KOPT-K1 (cell line): ENCODE measurements at regions not wholly inside any gene's neighbourhood (a gene's known extent, or its start where the extent isn't known, plus 50 kb on each side); places are given as distances from the start of the nearest gene placed in this dataset.

ENCODE experiments used
- H3K27ac ChIP-seq: fragments of 200-600 bp; sonication (generic); 2 replicates; pipeline ENCODE4 v1.5.1; 2016; ENCODE audit warnings: antibody characterized with exemption, mild to moderate bottlenecking, low read depth, low read length; ENCODE audit not compliant: poor library complexity, severe bottlenecking
- H3K36me3 ChIP-seq: fragments of 200-600 bp; sonication (generic); 2 replicates; pipeline ENCODE4 v1.5.1; 2017; ENCODE audit warnings: antibody characterized with exemption, mild to moderate bottlenecking, low read length, moderate library complexity; ENCODE audit not compliant: insufficient read depth
- H3K9me3 ChIP-seq: fragments of 200-600 bp; sonication (generic); 2 replicates; pipeline ENCODE4 v1.5.1; 2017; ENCODE audit warnings: antibody characterized with exemption, low read length, mild to moderate bottlenecking; ENCODE audit not compliant: insufficient read depth, poor library complexity, severe bottlenecking

- Histone ChIP-seq H3K36me3 (no peaks in the 10 kb centered on the region), H3K27ac (no peak overlapping the region), H3K9me3 (no peaks in the 10 kb centered on the region)
Measured at GRCh38 chr11:121844016-121844415, 272.0 kb downstream of the BLID start.

GRCh38 chr11:121842192-121842585 lies 273.8 kb downstream of the BLID start:
- Histone ChIP-seq H3K36me3 (no peaks in the 10 kb centered on the region), H3K27ac (no peak overlapping the region), H3K9me3 (no peaks in the 10 kb centered on the region)

DNA sequence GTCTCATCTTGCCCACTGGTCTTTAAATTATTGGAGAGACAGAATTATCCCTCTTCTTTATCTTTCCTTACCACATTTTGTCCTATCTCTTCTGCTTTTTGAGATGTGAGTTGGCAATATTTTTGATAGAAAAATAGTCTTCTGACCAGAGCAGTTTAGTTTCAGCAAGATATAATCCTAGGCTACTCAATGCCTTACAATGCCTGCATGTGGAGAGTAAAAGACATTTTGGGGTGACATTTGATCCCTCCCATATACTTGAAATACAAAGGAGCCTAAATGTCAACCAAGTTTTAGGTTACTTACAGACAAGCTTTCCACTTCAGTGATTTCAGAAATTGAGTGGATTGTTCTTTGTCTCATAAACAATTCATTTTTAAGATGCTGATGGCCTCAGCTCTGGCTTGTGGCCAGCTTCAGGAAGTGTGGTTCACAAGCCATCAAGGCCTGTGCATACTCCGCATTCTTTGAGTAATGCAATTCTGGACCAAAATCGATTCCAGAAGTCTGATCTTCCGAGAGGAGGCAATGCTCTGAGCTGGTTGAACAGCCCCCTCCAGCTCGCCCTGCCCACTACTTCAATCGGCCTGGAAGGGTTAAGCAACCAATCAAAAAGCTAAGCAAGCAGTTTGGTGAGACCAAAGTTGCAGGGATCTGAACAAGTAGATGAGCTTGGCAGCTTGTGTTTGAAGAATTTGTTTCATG lies 274.4 kb downstream of the BLID start:
- no peak overlapping the region for H3K27ac ChIP-seq

DNA sequence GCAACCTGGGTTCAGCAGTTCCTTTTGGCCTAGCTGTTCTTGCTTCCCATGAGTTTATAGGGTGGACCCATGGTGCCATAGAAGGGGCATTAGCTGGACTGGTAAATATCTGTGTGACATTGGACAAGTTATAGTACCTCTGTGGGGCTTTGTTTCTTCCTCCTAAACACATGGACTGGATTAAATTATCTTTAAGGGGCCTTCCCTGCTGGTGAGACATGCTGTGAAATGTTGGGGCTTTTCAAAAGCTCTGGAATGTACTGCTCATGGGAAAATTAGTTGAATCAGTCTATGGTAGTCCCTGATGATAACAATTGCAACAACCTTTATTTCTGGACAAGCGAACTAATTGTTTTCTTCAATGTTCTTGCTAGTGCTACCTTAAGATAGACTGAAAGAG lies 276.2 kb downstream of the BLID start:
- no peak overlapping the region for H3K27ac ChIP-seq

More for the DNA sequence above, 274.4 kb downstream of the BLID start:
- Histone ChIP-seq H3K9me3 (no peaks in the 10 kb centered on the region), H3K36me3 (no peaks in the 10 kb centered on the region)

DNA sequence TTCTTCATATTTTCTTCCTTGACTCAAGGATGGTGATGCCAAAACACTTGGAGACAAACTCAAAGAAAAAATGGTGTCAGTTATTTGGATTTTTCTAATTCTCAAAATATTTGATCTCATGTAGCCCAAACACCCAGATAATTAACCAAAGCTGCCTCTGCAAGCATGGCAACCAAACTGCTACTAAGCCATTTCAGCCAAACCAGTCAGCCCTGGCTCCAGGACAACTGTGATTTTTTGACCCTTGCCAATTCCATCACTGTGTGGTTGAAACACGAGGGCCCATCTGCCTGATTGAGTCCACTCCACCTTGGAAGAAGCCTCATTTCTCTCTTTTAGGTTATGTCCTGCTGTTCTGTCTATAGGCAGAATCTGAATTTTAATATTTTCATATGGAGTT lies 277.4 kb downstream of the BLID start:
- peaks cover 6% of the 10 kb centered on the region for H3K9me3 ChIP-seq
- H3K27ac ChIP-seq, result no peak overlapping the region
- H3K36me3 ChIP-seq, result no peaks in the 10 kb centered on the region

More for the DNA sequence above, 276.2 kb downstream of the BLID start:
- H3K36me3 ChIP-seq, result no peaks in the 10 kb centered on the region
- H3K9me3 ChIP-seq, result no peaks in the 10 kb centered on the region

GRCh38 chr11:121833970-121834369 lies 282.0 kb downstream of the BLID start:
- Histone ChIP-seq H3K9me3 (peaks cover 19% of the 10 kb centered on the region), H3K27ac (no peak overlapping the region), H3K36me3 (no peaks in the 10 kb centered on the region)

- no peaks in the 10 kb centered on the region for H3K36me3 ChIP-seq
- no peak overlapping the region for H3K27ac ChIP-seq
- peaks cover 19% of the 10 kb centered on the region for H3K9me3 ChIP-seq
Measured at GRCh38 chr11:121829159-121829643, 286.8 kb downstream of the BLID start.

GRCh38 chr11:121814962-121815361 lies 301.1 kb downstream of the BLID start:
- Histone ChIP-seq H3K9me3 (peaks cover 9% of the 10 kb centered on the region), H3K36me3 (no peaks in the 10 kb centered on the region), H3K27ac (no peak overlapping the region)

DNA sequence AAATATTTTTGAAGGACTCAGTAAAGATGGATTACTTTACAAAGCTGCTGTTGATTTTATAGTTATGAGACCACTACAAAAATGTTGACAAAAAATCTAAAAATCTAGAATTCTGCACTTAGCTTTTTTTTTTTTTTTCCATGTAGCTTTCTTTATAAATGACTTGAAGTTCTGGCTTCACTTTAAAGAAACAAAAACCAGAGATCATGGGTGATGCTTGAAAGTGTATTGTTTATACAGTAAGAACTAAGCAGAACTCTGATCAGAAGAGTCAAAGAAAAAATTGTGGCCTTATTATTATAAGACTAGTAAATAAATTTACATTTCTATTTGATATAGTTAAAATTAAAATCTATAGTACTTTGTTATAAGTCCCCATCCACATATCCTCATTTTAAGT lies 301.7 kb downstream of the BLID start:
- no peak overlapping the region for H3K27ac ChIP-seq
- no peaks in the 10 kb centered on the region for H3K36me3 ChIP-seq
- H3K9me3 ChIP-seq, result peaks cover 9% of the 10 kb centered on the region

DNA sequence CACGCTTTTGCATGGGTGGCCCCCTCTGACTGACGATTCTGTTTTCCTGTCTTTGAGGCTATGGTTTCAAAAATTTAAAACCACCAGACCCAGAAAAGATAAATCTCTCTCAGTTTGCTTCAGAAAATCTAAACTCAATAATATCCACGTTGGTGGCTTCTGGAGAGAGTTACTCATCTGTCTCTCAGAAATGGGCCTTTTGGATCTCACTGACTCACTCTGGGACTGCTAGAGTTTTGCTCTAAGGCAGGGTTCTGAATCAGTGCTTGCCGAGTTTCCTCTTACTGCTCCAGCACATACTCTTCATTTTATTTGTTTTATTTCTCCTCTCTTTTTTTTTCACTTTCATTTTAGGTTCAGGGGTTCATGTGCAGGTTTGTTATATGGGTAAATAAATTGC lies 305.7 kb downstream of the BLID start:
- H3K27ac ChIP-seq, result no peak overlapping the region
- H3K36me3 ChIP-seq, result no peaks in the 10 kb centered on the region
- H3K9me3 ChIP-seq, result peaks cover 9% of the 10 kb centered on the region

DNA sequence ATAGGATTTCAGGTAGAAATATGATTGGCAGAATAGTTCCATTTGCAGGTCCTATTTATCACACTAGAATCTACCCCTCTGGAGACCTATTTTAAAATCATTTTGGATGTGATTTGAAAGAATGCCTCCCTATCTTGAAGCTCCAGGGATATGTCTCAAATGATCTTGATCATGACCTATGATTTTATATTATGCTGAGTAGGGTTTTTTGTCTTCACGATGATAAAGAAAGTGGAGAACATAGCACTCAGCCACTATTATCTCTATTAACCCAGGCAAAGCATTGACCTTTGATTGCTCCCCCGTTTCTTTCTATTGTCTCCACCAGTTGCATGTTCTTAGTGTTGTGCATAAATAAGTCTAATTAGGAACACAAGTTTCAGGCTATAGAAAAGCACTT lies 307.9 kb downstream of the BLID start:
- Histone ChIP-seq H3K36me3 (no peaks in the 10 kb centered on the region), H3K9me3 (peaks cover 9% of the 10 kb centered on the region), H3K27ac (no peak overlapping the region)

DNA sequence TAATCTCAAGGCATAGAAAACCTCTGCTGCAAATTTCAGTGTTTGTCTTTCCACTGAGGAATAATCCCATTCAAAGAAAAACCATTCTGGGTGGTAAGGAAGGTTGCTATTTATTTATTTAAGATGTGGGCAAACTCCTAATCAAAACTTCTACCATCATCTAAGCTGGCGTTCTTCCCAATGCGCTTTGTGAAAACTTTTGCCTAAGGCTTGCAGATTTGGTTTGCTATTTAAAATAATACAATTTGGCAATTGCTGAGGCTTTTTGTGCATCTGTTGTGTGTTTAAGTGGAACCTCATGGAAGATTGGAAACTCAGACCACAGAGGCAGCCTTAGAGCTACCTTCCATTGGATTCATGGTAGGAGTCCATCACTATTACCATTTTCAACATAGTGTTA lies 309.0 kb downstream of the BLID start:
- H3K36me3 ChIP-seq, result no peaks in the 10 kb centered on the region
- peaks cover 4% of the 10 kb centered on the region for H3K9me3 ChIP-seq
- no peak overlapping the region for H3K27ac ChIP-seq

DNA sequence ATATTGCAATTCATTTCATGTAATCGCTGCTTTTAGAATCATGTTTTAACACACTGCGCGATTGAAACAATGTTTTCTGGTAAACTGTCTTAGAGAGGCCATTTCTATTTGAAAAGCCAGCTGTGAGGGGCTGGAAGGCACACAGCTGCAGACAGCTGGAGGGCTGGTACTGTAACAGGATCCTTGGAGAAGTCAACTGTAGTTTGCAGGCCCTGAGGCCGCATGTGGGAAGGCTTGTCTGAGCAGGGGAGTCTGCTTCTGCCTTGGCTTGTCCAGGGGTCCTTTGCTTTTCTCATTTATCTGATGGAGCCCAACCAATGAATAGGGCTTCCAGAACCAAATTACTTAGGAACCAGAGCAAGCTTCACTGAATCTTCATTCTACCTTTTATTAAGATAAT lies 313.5 kb downstream of the BLID start:
- Histone ChIP-seq H3K9me3 (no peaks in the 10 kb centered on the region), H3K36me3 (no peaks in the 10 kb centered on the region), H3K27ac (no peak overlapping the region)

- Histone ChIP-seq H3K9me3 (no peaks in the 10 kb centered on the region), H3K27ac (no peak overlapping the region), H3K36me3 (no peaks in the 10 kb centered on the region)
Measured at GRCh38 chr11:121801781-121802180, 314.2 kb downstream of the BLID start.

- H3K27ac ChIP-seq, result no peak overlapping the region
- no peaks in the 10 kb centered on the region for H3K36me3 ChIP-seq
- H3K9me3 ChIP-seq, result no peaks in the 10 kb centered on the region
Measured at GRCh38 chr11:121801394-121801748, 314.6 kb downstream of the BLID start.

GRCh38 chr11:121800731-121801393 lies 315.2 kb downstream of the BLID start:
- Histone ChIP-seq H3K36me3 (no peaks in the 10 kb centered on the region), H3K27ac (no peak overlapping the region), H3K9me3 (no peaks in the 10 kb centered on the region)
